ENCODE measurements at regions not wholly inside any gene's neighbourhood (a gene's known extent, or its start where the extent isn't known, plus 50 kb on each side); places are given as distances from the start of the nearest gene placed in this dataset.

- DNase-seq: no peak
These were observed 61.3 kb upstream of the VCX2 start for GRCh38 chrX:8232406-8232805.

DNA sequence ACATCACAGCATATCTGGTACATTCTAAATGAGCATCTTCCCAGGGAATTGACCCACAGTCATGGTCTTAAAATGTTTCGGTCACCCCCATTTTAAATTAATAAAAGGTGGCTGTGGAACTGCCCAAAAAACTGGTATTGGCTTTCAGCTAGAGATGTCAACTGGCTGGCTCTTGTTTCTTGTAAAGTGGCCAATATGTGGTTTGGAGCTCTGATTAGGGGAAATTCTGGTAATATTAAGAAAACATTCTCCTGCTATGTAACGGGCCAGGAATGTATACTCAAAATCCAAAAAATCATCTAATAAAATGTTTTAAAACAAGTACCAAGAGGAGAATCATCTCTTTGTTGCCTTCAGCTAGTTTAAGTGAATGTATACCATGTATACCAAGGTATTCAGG is 62.0 kb upstream of the VCX2 start:
- no peak for DNase-seq

- no peak for DNase-seq
These were observed 64.0 kb upstream of the VCX2 start for GRCh38 chrX:8235026-8235425.

DNA sequence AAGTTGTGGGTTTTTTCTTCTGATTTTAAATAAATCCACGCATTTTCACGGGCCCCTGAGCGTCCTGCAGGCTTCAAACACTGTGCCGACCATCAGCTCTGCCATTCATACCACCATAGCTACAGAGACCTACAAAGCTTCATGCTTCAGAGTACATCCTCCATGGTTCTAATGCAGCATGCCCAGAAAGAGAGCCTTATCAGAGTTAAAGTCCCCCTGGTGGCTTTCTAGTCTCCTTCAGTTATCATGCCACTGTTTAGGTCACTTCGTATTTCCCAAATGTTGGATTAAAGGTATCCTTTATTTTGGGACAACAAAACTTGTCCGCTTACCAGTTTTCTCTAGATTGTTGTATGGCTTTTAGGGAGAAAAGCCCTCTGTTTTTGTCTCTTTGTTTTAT is 66.7 kb upstream of the VCX2 start:
- DNase-seq: peak; percentile 1

DNA sequence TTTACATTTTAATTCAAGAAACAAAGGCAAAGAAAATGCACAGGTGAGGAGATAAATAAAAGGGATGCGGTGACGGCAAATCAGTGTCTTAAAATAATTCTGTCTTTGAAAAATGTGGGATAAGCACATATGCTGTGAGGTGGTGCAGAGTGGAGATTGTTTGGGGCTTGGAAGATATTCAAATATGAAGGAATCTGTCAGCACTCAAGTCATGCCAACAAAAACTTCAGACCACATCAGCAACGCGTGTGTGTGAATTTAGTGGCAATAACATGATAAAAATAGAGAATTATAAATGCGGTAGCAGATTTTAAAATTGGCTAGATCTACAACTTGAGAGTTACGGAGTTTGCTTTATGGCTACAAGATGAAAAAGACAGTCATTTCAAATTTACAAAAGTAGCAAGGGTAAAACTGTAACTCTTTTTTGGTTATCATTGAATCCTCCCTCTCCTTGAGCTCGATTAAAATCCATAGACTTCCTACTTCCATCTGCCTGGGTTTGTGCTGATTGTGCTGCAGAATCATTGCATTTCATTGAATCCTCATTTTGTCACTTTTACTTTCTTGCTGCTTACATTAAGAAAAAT is 71.5 kb upstream of the VCX2 start:
- no peak for DNase-seq

GRCh38 chrX:8244301-8244700 is 73.2 kb upstream of the VCX2 start:
- no peak for DNase-seq

DNA sequence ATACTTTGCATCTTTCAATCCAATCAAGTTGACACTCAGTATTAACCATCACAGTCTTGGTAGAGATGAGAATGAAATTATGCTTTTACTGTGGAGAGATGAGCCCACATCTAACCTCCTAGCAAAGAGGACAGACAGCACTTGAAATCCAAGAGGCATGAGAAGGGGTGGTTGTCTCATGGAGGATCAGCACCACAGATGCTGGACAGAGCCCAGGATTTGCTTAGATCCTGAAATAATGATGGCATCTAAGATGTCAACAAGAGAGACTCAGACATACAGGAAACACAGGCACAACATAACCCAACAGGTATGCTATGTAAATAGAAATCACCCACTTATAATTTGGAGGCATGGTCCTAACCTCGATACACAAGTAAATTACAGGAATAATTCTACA is 74.3 kb upstream of the VCX2 start:
- DNase-seq: no peak

DNA sequence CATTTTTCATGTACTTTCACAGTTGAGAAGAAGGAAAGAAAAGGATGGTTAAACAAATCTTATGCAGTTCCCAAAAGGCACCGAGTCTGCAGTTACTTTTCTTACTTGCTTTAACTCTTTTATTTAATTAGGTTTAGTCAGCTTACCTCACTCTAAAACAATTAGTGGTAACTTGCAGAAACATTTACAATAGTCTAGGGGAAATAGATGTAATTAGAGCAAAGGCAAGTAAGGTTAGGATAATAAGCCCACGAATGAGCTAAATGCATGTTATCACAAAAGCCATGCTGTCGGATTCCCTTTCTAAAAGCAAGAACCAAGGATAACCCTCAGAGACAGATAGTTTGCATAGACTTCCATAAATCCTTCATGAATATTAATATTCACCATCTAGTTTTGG is 82.0 kb upstream of the VCX2 start:
- DNase-seq: peak; percentile 35

DNA sequence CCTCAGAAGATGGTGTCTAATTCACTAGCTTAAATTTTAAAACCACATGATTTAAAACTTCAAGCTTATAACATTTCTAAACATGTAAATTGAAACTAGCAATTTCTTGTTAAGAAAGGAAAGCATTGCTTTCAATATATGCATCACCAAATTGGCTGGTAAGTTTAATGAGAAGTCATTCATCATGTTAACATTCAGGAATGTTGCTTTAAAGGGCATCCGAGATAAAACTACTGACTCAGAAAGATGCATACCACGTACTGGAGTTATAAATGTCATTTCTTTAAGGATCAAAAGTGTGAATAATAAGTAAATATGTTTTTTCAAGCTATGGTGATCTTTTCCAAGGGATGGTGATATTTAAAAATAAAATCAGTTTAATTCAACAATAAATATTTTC is 83.3 kb upstream of the VCX2 start:
- no peak for DNase-seq

GRCh38 chrX:8272821-8273220 is 101.8 kb upstream of the VCX2 start:
- DNase-seq: no peak

DNA sequence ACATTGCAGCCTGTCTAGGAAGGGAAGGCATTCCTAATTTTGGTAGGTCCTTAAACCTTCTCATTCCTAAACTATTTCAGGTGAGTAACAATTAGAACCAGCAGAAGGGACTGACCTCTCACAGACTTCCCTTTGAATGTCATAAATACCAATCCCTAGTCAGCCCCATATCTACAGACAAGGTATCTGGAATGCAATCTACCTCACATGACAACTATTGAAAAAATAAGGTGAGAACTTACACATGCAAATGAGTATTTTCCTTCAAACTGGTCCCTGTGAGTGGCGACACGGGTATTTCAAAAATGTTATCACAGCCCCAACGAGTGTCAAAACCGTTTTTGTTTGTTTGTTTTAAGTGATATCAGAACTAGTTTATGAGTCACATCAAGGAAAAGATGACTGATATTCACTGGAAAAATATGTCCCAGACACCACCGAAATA is 102.4 kb upstream of the VCX2 start:
- no peak for DNase-seq

DNA sequence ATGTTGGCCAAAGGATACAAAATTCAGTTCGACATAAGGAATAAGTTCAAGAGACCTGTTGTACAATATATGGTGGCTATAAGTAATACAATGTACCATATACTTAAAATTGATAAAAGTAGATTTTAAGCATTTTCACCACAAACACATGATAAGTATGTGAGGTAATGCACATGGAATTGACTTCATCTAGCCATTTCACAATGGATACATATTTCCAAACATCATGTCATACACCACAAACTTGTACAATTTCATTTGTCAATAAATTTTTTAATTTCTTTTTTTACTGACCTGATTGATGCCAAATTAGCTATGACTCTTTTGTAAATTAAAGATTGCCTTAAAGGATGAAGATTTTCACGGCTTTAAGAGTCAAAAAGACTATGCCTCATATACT is 103.1 kb upstream of the VCX2 start:
- DNase-seq: no peak

DNA sequence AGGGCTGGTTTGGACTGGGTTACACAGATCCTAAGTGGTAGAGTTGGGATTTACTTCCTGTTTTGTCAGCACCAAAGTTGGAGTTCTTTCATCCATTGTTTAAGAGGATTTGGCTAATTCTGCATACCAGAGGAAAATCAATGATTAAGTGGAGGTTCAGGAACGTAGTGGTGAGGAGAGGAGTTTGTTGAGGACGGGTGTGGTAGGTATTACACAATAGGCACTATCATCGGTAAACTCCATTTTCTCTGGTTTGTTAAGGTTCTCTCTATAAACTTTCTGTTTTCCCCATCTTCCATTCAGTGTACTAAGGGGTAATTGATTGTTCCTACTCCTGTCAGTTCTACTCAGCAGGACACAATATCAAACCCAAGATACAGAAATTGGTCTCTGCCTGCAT is 107.5 kb upstream of the VCX2 start:
- DNase-seq: no peak

- DNase-seq: no peak
These were observed 108.3 kb upstream of the VCX2 start for GRCh38 chrX:8279323-8279722.

DNA sequence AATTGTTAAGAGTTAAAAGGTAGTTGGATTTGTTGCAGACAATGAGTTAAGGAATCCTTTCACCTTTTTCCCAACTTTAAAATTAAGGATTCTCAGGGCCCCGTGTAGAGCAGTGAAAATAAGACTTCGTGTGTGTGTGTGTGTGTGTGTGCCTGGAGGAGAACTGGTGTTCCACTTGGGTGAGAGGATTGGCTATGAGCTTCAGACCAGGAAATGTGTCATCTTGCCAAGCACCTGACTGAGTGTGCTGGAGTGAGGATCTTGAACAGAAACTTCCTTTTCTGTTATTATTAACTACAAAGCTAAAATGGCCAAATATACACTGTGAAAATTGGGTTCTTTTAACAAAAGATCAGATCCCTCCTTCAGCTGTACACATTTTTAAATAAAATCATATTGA is 113.1 kb upstream of the VCX2 start:
- DNase-seq: no peak

DNA sequence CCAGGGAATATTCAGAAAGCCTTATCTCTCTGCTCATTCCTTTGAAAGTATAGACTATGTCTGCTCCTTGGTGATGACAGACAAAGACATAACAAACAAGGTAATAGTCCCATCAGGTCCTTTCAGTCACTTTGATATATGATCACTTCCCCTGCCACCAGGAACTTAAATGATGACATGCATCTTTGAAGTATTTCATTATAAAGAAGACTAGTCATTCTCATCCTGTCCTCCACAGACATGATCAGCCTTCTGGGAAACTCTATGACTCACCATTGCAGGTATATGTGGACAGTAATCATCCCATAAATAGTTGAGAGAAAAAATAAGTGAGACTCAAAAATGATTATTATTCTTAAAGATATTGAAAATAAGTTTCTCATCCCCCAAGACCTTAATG is 117.5 kb upstream of the VCX2 start:
- no peak for DNase-seq

DNA sequence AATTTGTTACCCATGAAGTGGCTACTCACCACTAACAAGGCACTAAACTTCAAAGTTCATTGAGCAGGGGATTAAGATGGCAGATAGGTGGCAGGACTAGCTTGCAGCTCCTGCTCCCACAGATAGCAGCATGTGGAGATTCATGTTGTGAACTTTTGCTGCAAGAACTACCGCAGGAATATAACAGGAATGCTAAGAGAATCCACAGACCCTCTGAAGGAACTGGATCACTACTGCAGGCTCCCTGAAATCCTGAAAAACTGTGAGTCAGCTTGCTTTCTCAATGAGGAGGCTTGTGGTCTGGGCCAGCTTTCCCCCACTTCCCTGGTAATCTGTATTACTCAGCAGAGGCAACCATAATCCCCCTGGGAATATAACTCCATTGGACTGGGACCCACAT is 118.5 kb upstream of the VCX2 start:
- DNase-seq: no peak

GRCh38 chrX:8297766-8298165 is 126.7 kb upstream of the VCX2 start:
- no peak for DNase-seq

DNA sequence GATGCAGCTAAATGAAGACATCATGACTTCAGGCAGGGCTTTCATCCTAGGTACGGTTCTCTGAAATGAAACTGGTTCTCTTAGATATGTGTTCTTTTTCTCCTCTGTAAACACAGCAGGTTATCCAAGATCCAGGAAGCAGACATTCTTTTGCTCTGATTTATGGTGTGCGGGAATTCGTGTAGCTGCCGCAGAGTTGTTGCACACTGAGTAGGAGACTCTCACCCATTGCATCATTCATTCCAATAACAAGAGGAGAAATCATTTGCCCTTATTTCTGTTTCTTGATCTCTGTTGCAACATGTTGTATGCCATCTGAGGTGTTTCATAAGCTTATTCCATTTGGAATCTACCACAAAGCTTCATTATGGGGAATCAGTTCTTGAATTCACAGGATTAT is 133.6 kb upstream of the VCX2 start:
- DNase-seq: no peak

DNA sequence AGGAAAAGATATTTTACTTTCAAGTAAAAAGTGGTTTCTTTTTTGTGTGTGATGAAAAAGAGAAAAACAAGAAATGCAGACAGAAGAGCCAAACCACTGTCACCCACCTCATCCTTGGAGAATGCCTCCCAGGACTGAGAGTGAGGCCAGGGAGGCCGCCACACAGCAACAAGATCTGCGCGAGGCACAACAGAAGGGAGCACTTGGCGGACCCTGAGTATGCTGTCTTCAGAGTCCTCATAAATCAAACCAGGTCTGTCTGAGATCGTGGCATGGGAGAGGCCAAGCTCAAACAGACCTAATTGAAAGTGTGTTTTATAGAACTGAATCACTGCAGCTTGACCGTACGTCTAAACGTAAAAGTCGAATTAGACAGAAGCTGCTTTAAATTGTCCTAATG is 134.3 kb upstream of the VCX2 start:
- DNase-seq: no peak

DNA sequence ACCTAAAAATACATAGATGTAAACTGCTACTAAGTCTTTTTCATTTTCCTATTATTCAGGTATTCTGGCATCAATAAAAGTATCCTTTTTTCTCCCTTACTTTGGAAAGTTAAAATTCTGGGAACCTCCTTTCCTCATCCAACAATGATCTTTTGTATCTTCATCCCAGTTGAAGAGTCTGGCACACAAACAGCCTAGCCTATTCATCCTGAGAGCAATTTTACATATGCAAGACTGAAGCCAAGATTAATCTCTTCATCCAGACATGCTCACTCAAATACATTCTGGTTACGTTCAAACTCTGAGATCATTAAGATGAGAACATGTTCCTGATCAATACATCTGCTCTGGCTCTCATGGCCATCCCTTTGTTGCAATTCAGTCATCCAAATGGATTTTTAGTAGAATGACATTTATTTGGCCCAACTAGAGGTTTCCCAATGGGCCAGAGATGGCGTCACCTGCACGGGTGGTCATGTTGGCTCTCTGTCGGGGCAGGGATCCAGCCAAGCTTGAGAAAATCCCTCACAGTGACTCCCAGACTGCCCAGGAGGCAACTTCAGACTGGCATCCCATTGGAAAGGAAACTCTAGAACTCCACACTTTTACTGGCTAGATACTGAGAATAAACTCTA is 135.3 kb upstream of the VCX2 start:
- DNase-seq: no peak

DNA sequence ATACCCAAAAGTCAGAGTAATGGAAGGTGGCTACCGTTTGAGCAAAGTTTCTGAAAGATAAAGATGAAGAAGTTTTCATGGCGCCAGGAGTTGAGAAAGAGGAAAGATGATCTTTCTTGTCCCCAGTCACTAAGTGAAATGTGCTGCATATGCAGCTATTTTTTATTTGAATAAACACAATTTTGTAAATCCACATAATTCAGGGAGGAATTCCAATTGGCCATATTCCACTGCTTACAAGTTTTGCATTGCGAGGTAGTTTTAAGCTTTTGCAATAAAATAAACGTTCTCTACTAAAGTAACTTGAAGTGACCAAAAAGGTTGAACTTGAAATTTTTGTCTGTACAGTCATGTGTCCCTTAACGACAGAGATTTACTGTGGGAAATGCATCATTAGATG is 139.3 kb upstream of the VCX2 start:
- DNase-seq: no peak

- no peak for DNase-seq
These were observed 142.8 kb upstream of the VCX2 start for GRCh38 chrX:8313844-8314243.

GRCh38 chrX:8314881-8315280 is 143.8 kb upstream of the VCX2 start:
- no peak for DNase-seq

DNA sequence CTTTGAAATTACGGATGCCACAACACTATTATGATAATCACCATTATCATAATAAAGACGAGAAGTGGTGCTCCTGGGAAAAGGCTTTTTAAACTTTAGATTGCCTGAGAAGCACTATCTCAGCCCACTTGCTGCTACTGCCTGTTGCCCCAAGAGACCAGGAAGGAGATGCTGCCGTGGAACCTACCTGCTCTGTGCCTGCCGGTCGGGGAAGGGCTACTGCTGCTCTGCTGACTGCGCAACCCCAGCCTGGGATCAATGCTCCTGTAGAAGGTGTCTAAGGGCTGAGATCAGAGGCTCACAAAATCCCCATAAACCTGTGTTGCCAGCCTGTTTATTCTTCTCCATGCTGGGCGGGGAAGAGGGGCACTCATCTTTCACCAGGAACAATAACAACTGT is 145.3 kb upstream of the VCX3B start:
- no peak for DNase-seq

Data from NCI-H526 treated with DMSO at 0.1 percent for 48 hours (cell line).